Ovary (tissue), 7 donors: ENCODE measurements at regions not wholly inside any gene's neighbourhood (a gene's known extent, or its start where the extent isn't known, plus 50 kb on each side); places are given as distances from the start of the nearest gene placed in this dataset.

Source experiments
- DNase-seq, 5 donors: peaks; one replicate each; pipeline ENCODE4 v3.0.0-alpha.2; 2019 to 2020
- H3K27ac ChIP-seq, 2 donors: fragments of 200-600 bp; one replicate each; pipeline versions ENCODE4 v1.5.1 to v1.8.0; 2019 to 2022
- H3K27me3 ChIP-seq: fragments of 200-600 bp; one replicate; pipeline ENCODE4 v1.8.0; 2022
- H3K36me3 ChIP-seq: fragments of 200-600 bp; sonication (generic); one replicate; pipeline ENCODE4 v1.5.1; 2019
- H3K4me1 ChIP-seq: one replicate; pipeline ENCODE4 v1.8.1; 2013; ENCODE audit warnings: mild to moderate bottlenecking, moderate library complexity; ENCODE audit not compliant: insufficient read depth
- H3K4me3 ChIP-seq: fragments of 200-600 bp; sonication (generic); one replicate; pipeline ENCODE4 v1.5.1; 2017
- H3K9me3 ChIP-seq, 2 donors: fragments of 200-600 bp in 1 of 2; sonication (generic) in 1 of 2; one replicate each; pipeline versions ENCODE4 v1.5.1 to v1.8.1; 2013 to 2019; ENCODE audit warnings: mild to moderate bottlenecking in 1 of 2, moderate library complexity in 1 of 2
- EP300 ChIP-seq: sonication (generic); formaldehyde crosslinking; IDR thresholded peaks from one replicate; pipeline ENCODE4 v1.6.1; 2017; ENCODE audit warnings: antibody characterized with exemption
- POLR2A ChIP-seq: fragments of 450-650 bp; IDR thresholded peaks from one replicate; pipeline ENCODE4 v1.6.1; 2017; ENCODE audit warnings: antibody characterized with exemption, mild to moderate bottlenecking, moderate library complexity
- WGBS, 3 donors: extraction: QIAGEN DNeasy Blood & Tissue Kit in 1 of 3; methylation state at CpG; one replicate each; pipeline versions ENCODE4 v1.1.5 to v1.1.7; 2013 to 2017; 5-methylcytosine and 5-hydroxymethylcytosine counted together
- intact Hi-C, 4 donors: fragments of 100-400 bp; cut with DNase I; formaldehyde crosslinking; loops; one replicate each; pipeline versions ENCODE4 v1.11.0 to v1.15.1; 2022 to 2023
- TF ChIP-seq, protein P1 (sequence below), 3 donors: fragments of 450-650 bp in 2 of 3; fragments of 200-600 bp in 1 of 3; IDR thresholded peaks; one replicate each; pipeline versions ENCODE4 v1.5.1 to v1.8.0; 2016 to 2022; ENCODE audit warnings: antibody characterized with exemption in 3 of 3, mild to moderate bottlenecking in 1 of 3
- donor health status: DM: no; HTN: no; CAD: no; lungs with moderate emphysema.
- donor health status: DM: no; HTN: no; CAD: no.
- donor health status: Bipolar disorder and iron deficiency.
- donor health status: DM: no; HTN: no; CAD: no.
- donor health status: DM: yes; HTN: yes; CAD: no.

DNA sequence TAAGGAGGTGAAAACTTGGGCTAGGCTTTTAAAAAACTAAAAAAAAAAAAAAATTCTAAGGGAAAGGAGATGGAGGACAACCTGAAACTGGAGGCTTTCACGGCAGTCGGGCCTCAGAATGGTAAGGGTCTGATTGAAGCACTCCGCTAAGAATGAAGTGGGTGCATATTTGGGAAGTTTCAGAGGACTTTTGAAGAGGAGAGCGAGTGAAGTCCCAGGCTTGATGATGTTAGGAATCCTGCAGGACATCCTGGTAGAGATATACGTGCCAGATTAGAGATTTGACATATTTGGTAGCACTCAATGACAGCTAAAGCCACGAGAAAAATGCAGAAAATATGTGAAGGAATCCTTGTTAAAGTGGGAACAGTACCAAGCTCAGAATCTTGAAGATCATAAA is 186.2 kb downstream of the SNAPC1 start:
- Histone ChIP-seq H3K9me3 (no peaks in the 10 kb centered on the region), H3K4me3 (no peak overlapping the region), H3K4me1 (no peaks in the 10 kb centered on the region), H3K27me3 (no peaks in the 10 kb centered on the region), H3K36me3 (no peaks in the 10 kb centered on the region), H3K27ac (no peak overlapping the region)
- TF ChIP-seq EP300 (no peak), POLR2A (no peak)
- TF ChIP-seq, protein P1, sequence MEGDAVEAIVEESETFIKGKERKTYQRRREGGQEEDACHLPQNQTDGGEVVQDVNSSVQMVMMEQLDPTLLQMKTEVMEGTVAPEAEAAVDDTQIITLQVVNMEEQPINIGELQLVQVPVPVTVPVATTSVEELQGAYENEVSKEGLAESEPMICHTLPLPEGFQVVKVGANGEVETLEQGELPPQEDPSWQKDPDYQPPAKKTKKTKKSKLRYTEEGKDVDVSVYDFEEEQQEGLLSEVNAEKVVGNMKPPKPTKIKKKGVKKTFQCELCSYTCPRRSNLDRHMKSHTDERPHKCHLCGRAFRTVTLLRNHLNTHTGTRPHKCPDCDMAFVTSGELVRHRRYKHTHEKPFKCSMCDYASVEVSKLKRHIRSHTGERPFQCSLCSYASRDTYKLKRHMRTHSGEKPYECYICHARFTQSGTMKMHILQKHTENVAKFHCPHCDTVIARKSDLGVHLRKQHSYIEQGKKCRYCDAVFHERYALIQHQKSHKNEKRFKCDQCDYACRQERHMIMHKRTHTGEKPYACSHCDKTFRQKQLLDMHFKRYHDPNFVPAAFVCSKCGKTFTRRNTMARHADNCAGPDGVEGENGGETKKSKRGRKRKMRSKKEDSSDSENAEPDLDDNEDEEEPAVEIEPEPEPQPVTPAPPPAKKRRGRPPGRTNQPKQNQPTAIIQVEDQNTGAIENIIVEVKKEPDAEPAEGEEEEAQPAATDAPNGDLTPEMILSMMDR (IDR thresholded peaks at IDR 0.05) = no peak
- 73 to 80% (median 80%) methylated on average over 6 of the region's 6 CpGs for WGBS, 3 donors
- intact Hi-C loops = no loop called here
- DNase-seq = no peak

DNA sequence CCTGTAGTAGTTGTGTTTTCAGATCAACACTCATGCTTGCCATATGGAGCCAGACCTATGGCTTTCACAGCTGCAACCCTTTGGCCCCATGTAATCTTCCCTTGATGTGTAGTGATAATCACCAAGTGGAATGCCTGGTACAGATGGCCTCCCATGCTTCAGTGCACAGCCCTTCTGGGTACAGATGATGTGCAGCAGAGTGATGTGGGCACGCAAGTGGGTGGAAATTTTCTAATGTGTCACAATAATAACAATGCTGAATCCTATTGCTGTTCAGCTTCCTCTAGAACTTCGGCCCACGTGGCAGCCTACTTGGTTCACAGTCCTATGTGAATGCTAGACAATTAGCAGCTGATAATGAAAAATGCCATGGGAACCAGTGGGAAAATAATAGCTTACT is 188.1 kb downstream of the SNAPC1 start:
- Histone ChIP-seq H3K4me1 (no peaks in the 10 kb centered on the region), H3K9me3 (no peaks in the 10 kb centered on the region), H3K36me3 (no peaks in the 10 kb centered on the region), H3K4me3 (no peak overlapping the region), H3K27ac (no peak overlapping the region), H3K27me3 (no peaks in the 10 kb centered on the region)
- WGBS, 3 donors = 66 to 70% (median 68%) methylated on average over 3 of the region's 3 CpGs
- no peak for DNase-seq
- intact Hi-C loops = no loop called here
- TF ChIP-seq EP300 (no peak), POLR2A (no peak)
- TF ChIP-seq, protein P1 (IDR thresholded peaks at IDR 0.05) = no peak

DNA sequence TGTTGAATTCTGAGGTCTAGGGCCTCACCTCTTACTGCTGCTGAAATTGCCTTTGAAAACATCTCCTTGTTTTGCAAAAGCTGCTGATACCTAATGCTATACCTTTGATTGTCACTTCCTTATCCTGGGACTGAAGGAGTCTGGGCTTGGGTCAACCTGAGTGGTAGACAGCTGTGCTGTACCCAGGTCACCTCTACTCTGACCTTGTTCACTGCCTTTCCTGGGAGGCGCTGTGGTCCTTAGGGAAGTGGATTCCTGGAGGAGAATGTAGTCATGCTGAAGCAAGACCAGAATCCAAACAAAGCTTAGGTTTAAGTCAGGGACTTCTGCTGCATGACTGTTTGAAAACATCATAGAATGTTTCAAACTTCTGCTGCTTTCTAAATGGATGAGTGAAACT is 191.4 kb downstream of the SNAPC1 start:
- intact Hi-C loops = no loop called here
- WGBS, 3 donors = 43 to 67% (median 55%) methylated on average over 1 of the region's 1 CpG
- no peak for TF ChIP-seq POLR2A
- TF ChIP-seq, protein P1 (IDR thresholded peaks at IDR 0.05) = no peak
- no peak overlapping the region for H3K27ac ChIP-seq
- H3K36me3 ChIP-seq = no peaks in the 10 kb centered on the region
- H3K4me3 ChIP-seq = no peak overlapping the region
- H3K9me3 ChIP-seq = no peaks in the 10 kb centered on the region
- no peaks in the 10 kb centered on the region for H3K4me1 ChIP-seq
- no peak for DNase-seq
- no peaks in the 10 kb centered on the region for H3K27me3 ChIP-seq

DNA sequence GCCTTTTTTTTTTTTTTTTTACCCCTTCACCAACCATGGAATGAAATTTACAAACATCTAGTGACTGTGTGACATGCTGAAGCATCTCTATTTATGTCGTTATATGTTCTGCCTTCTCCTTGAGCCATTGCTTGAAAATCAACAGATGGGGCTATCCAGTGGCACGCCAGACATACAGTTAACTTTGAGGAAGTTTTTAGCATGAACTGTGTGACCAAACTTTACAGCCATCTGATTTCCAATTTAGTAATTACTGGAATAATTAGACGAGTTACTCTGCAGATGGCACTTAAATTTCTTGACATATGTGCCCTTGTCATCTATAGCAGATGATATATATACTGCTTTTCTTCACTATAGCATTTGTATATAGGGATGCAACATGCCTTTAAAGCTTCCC is 192.1 kb downstream of the SNAPC1 start:
- no peaks in the 10 kb centered on the region for H3K36me3 ChIP-seq
- H3K27ac ChIP-seq = no peak overlapping the region
- 63 to 71% (median 68%) methylated on average over 3 of the region's 3 CpGs for WGBS, 3 donors
- no peaks in the 10 kb centered on the region for H3K4me1 ChIP-seq
- H3K9me3 ChIP-seq = no peaks in the 10 kb centered on the region
- no peak overlapping the region for H3K4me3 ChIP-seq
- TF ChIP-seq POLR2A = no peak
- TF ChIP-seq EP300 = no peak
- TF ChIP-seq, protein P1 (IDR thresholded peaks at IDR 0.05) = no peak
- H3K27me3 ChIP-seq = no peaks in the 10 kb centered on the region
- intact Hi-C loops = no loop called here
- DNase-seq = no peak

DNA sequence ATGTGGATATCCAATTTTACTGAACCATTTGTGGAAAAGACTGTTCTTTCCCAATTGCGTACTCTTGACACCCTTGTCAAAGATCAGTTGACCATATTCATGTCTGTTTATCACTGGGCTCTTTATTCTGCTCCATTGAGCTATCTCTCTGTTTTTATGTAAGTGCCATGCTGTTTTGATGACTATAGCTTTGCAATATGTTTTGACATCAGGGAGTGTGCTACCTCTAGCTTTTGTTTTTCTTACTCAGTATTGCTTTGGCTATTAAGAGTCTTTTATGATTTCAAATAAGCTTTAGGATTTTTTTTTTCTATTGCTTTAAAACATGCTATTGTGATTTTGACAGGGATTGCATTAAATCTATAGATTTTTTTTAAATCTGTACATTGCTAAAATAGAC is 194.3 kb downstream of the SNAPC1 start:
- 92 to 98% (median 94%) methylated on average over 1 of the region's 1 CpG for WGBS, 3 donors
- H3K4me3 ChIP-seq = no peak overlapping the region
- DNase-seq = no peak
- H3K36me3 ChIP-seq = no peaks in the 10 kb centered on the region
- no peaks in the 10 kb centered on the region for H3K4me1 ChIP-seq
- no peak overlapping the region for H3K27ac ChIP-seq
- H3K9me3 ChIP-seq = no peaks in the 10 kb centered on the region
- TF ChIP-seq EP300 (no peak), POLR2A (no peak)
- TF ChIP-seq, protein P1 (IDR thresholded peaks at IDR 0.05) = no peak
- H3K27me3 ChIP-seq = no peaks in the 10 kb centered on the region
- intact Hi-C loops = no loop called here
